CD4-positive, alpha-beta T cell (primary cell): ENCODE measurements at regions not wholly inside any gene's neighbourhood (a gene's known extent, or its start where the extent isn't known, plus 50 kb on each side); places are given as distances from the start of the nearest gene placed in this dataset.
A peak's percentile ranks its signal among the peaks of the same experiment; 100 is the strongest.

Experiments used
- ATAC-seq: fragments of 200-7000 bp; cut with Tn5 transposase; one replicate; pipeline ENCODE4 v1.10.0; 2022; ENCODE audit warnings: mild to moderate bottlenecking; ENCODE audit not compliant: poor library complexity
- CTCF ChIA-PET: fragments of 350-600 bp; sonication (Branson Sonifier 250); formaldehyde crosslinking; loops from one replicate; lab custom pipeline; 2021; ENCODE audit warnings: antibody characterized with exemption, inconsistent platforms; lab: Charles Lee
- POLR2A ChIA-PET: fragments of 350-600 bp; sonication (Branson Sonifier 250); formaldehyde crosslinking; loops from one replicate; lab custom pipeline; 2021; ENCODE audit warnings: antibody characterized with exemption, inconsistent platforms; lab: Charles Lee
- DNase-seq, 14 experiments: peaks; one replicate each; pipeline ENCODE4 v3.0.0-alpha.2; 2013 to 2020; ENCODE audit warnings: mixed read lengths in 2 of 14
- H3K27ac ChIP-seq, 2 donors: one replicate each; pipeline versions ENCODE4 v1.5.1 to v1.7.0; 2013; ENCODE audit warnings: low read length in 2 of 2, low read depth in 1 of 2, mild to moderate bottlenecking in 1 of 2
- H3K27me3 ChIP-seq, 2 experiments: 1 replicate in 1 of 2; 2 replicates in 1 of 2; pipeline versions ENCODE4 v1.6.1 to v1.7.0; 2013; ENCODE audit warnings: low read length in 2 of 2, control low read depth in 1 of 2, mild to moderate bottlenecking in 1 of 2, moderate library complexity in 1 of 2; ENCODE audit not compliant: insufficient read depth in 2 of 2, control insufficient read depth in 1 of 2
- H3K36me3 ChIP-seq: one replicate; pipeline ENCODE4 v1.6.1; 2013; ENCODE audit warnings: low read length, control low read depth; ENCODE audit not compliant: insufficient read depth
- H3K4me1 ChIP-seq: one replicate; pipeline ENCODE4 v1.6.1; 2013; ENCODE audit warnings: low read length, control low read depth; ENCODE audit not compliant: insufficient read depth
- H3K4me3 ChIP-seq: one replicate; pipeline ENCODE4 v1.5.1; 2013; ENCODE audit warnings: mild to moderate bottlenecking, low read length, moderate library complexity
- H3K9me3 ChIP-seq, 2 experiments: 1 replicate in 1 of 2; 2 replicates in 1 of 2; pipeline versions ENCODE4 v1.6.1 to v1.7.0; 2013; ENCODE audit warnings: low read length in 2 of 2, mild to moderate bottlenecking in 2 of 2, control low read depth in 1 of 2, moderate library complexity in 1 of 2; ENCODE audit not compliant: control insufficient read depth in 1 of 2, insufficient read depth in 1 of 2
- H3K27ac Mint-ChIP-seq: one replicate; pipeline ENCODE4 v1.8.0; 2020; ENCODE audit warnings: mixed read lengths
- H3K27me3 Mint-ChIP-seq: one replicate; pipeline ENCODE4 v1.8.0; 2021; ENCODE audit warnings: mixed read lengths
- H3K36me3 Mint-ChIP-seq: one replicate; pipeline ENCODE4 v1.8.0; 2021; ENCODE audit warnings: low read depth, mixed read lengths
- H3K4me1 Mint-ChIP-seq: one replicate; pipeline ENCODE4 v1.8.0; 2021; ENCODE audit warnings: low read depth, mixed read lengths
- H3K4me3 Mint-ChIP-seq: one replicate; pipeline ENCODE4 v1.8.0; 2020; ENCODE audit warnings: mild to moderate bottlenecking, mixed read lengths
- H3K9me3 Mint-ChIP-seq: one replicate; pipeline ENCODE4 v1.8.0; 2020; ENCODE audit warnings: mixed read lengths
- intact Hi-C, 2 experiments: fragments of 100-400 bp; cut with DNase I in 1 of 2; cut with micrococcal nuclease in 1 of 2; formaldehyde crosslinking; loops; one replicate each; pipeline versions ENCODE4 v1.15.1 to v1.9.0; 2023 to 2025; cut with DNase I, micrococcal nuclease
- TF ChIP-seq, protein P1 (sequence below): fragments of 200-600 bp; IDR thresholded peaks from one replicate; pipeline ENCODE4 v1.8.0; 2022; ENCODE audit warnings: antibody characterized with exemption, mild to moderate bottlenecking

DNA sequence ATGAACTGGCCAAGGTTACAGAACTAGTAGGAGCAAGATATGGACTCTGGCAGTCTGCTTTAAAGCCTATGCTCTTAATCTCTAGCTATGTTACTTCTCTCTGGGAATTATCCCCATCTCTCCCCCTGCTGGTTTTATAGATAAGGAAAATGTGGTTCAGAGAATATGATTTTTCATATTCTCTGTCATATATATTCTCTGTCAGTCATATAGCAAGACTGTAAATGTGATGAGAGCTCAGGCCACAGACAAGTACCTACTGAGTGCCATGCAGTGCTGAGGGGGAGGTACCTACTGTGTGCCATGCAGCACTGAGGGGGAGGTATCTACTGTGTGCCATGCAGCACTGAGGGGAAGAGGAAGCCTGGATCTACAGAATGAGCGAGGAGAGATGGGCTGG lies 220.3 kb upstream of the FGGY start:
- Mint-ChIP-seq H3K4me1 (peaks cover 11% of the 10 kb centered on the region), H3K4me3 (no peak overlapping the region), H3K27me3 (no peaks in the 10 kb centered on the region), H3K9me3 (no peaks in the 10 kb centered on the region), H3K27ac (no peak overlapping the region), H3K36me3 (no peaks in the 10 kb centered on the region)
- H3K27ac ChIP-seq = no peak overlapping the region
- intact Hi-C loops = loop anchor here (1.0 to 10.0 kb wide), 4 partner anchors 132 to 621 kb away; no protein-coding TSS in a partner anchor
- H3K27me3 ChIP-seq = no peaks in the 10 kb centered on the region
- DNase-seq = no peak
- peaks cover 13% of the 10 kb centered on the region for H3K4me1 ChIP-seq
- ATAC-seq = no peak
- TF ChIP-seq, protein P1, sequence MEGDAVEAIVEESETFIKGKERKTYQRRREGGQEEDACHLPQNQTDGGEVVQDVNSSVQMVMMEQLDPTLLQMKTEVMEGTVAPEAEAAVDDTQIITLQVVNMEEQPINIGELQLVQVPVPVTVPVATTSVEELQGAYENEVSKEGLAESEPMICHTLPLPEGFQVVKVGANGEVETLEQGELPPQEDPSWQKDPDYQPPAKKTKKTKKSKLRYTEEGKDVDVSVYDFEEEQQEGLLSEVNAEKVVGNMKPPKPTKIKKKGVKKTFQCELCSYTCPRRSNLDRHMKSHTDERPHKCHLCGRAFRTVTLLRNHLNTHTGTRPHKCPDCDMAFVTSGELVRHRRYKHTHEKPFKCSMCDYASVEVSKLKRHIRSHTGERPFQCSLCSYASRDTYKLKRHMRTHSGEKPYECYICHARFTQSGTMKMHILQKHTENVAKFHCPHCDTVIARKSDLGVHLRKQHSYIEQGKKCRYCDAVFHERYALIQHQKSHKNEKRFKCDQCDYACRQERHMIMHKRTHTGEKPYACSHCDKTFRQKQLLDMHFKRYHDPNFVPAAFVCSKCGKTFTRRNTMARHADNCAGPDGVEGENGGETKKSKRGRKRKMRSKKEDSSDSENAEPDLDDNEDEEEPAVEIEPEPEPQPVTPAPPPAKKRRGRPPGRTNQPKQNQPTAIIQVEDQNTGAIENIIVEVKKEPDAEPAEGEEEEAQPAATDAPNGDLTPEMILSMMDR = peak; percentile 14
- H3K36me3 ChIP-seq = no peaks in the 10 kb centered on the region
- H3K4me3 ChIP-seq = no peak overlapping the region
- ChIA-PET CTCF (no interaction called here), POLR2A (no interaction called here)
- no peaks in the 10 kb centered on the region for H3K9me3 ChIP-seq

DNA sequence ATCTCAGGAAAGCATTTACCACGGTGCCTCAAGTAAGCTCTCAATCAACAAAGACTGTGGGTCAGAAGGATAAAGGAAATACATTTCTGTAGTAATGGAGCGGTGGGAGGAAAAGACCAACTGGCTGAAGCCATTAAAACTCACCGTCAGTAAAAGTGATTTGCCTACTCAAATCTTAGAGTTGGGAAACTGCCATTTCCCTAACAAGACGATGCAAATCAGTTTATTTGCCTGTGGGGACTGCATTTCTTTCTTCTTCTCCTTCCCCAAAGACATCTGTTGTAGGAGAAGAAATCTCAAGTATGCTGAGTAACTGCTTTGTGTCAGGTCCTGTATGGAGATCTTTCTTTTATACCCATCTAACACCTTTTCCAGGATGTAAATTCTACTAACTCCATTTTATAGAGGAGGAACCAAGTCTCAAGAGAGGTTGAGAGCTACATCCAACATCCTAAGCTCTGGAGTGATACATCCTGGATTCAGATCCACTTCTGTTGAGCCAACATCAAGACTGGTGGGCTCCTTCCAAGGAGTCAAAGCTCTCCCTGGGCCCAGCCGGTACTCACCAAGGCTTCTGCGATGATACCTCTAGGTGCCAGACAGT lies 219.3 kb upstream of the FGGY start:
- no peaks in the 10 kb centered on the region for H3K36me3 Mint-ChIP-seq
- intact Hi-C loops = loop anchor here (5.0 to 10.0 kb wide), 3 partner anchors 133 to 620 kb away; no protein-coding TSS in a partner anchor
- CTCF ChIA-PET = no interaction called here

GRCh38 chr1:59078070-59078800 lies 218.7 kb upstream of the FGGY start:
- no peaks in the 10 kb centered on the region for H3K27me3 ChIP-seq
- no peaks in the 10 kb centered on the region for H3K9me3 ChIP-seq
- CTCF ChIA-PET = no interaction called here
- POLR2A ChIA-PET = no interaction called here
- no peak overlapping the region for H3K4me3 Mint-ChIP-seq
- H3K27ac ChIP-seq = no peak overlapping the region
- H3K4me3 ChIP-seq = no peak overlapping the region
- intact Hi-C loops = loop anchor here (5.0 to 10.0 kb wide), 3 partner anchors 133 to 619 kb away; no protein-coding TSS in a partner anchor
- no peaks in the 10 kb centered on the region for H3K27me3 Mint-ChIP-seq
- H3K36me3 ChIP-seq = no peaks in the 10 kb centered on the region
- H3K4me1 ChIP-seq = no peaks in the 10 kb centered on the region
- H3K9me3 Mint-ChIP-seq = no peaks in the 10 kb centered on the region
- DNase-seq (no peak), ATAC-seq (no peak)
- H3K27ac Mint-ChIP-seq = no peak overlapping the region
- H3K36me3 Mint-ChIP-seq = no peaks in the 10 kb centered on the region
- TF ChIP-seq, protein P1 = no peak
- H3K4me1 Mint-ChIP-seq = no peaks in the 10 kb centered on the region

More for the DNA sequence above, 219.3 kb upstream of the FGGY start:
- no peaks in the 10 kb centered on the region for H3K9me3 ChIP-seq
- POLR2A ChIA-PET = no interaction called here
- DNase-seq (no peak), ATAC-seq (no peak)
- H3K4me3 ChIP-seq = no peak overlapping the region
- no peaks in the 10 kb centered on the region for H3K9me3 Mint-ChIP-seq
- H3K4me3 Mint-ChIP-seq = no peak overlapping the region
- H3K36me3 ChIP-seq = no peaks in the 10 kb centered on the region
- TF ChIP-seq, protein P1 = no peak
- peaks cover 4% of the 10 kb centered on the region for H3K4me1 ChIP-seq
- no peaks in the 10 kb centered on the region for H3K27me3 ChIP-seq
- peaks cover 2% of the 10 kb centered on the region for H3K4me1 Mint-ChIP-seq
- no peak overlapping the region for H3K27ac ChIP-seq
- no peak overlapping the region for H3K27ac Mint-ChIP-seq
- no peaks in the 10 kb centered on the region for H3K27me3 Mint-ChIP-seq
